Activated T-helper 2 cell treated with anti-CD3 and anti-CD28 coated beads, Interferon-gamma antibody, Interleukin-2, Interleukin-4, amounts not matched to agents 10 μg/mL and 5 μg/mL and 100 μg/mL, durations not matched to agents 14 hours and 24 hours and 36 hours (primary cell): ENCODE measurements at regions not wholly inside any gene's neighbourhood (a gene's known extent, or its start where the extent isn't known, plus 50 kb on each side); places are given as distances from the start of the nearest gene placed in this dataset.
"Not testable (repeated sequence)": the region's sequence is repeated elsewhere in the genome, so short reads cannot be mapped to it uniquely, and the experiment has no call there.

Experiments used
- DNase-seq: peaks from one replicate; pipeline ENCODE4 v3.0.0; 2021; ENCODE audit warnings: low spot score
- H3K27ac Mint-ChIP-seq: one replicate; pipeline ENCODE4 v1.8.0; 2021; ENCODE audit warnings: mixed read lengths
- H3K27me3 Mint-ChIP-seq: one replicate; pipeline ENCODE4 v1.8.0; 2021; ENCODE audit warnings: low read depth, mixed read lengths
- H3K36me3 Mint-ChIP-seq: one replicate; pipeline ENCODE4 v1.8.0; 2021; ENCODE audit warnings: low read depth, mixed read lengths
- H3K4me1 Mint-ChIP-seq: one replicate; pipeline ENCODE4 v1.8.0; 2021; ENCODE audit warnings: low read depth, mixed read lengths
- H3K4me3 Mint-ChIP-seq: one replicate; pipeline ENCODE4 v1.8.0; 2021; ENCODE audit warnings: low read depth, mild to moderate bottlenecking, moderate library complexity, mixed read lengths
- H3K9me3 Mint-ChIP-seq: one replicate; pipeline ENCODE4 v1.8.0; 2021; ENCODE audit warnings: mixed read lengths
- intact Hi-C: fragments of 100-400 bp; cut with micrococcal nuclease; formaldehyde crosslinking; loops from one replicate; pipeline ENCODE4 v1.15.1; 2023

GRCh38 chr5:112594095-112594850, 143.4 kb upstream of the APC start:
- H3K9me3 Mint-ChIP-seq: no peaks in the 10 kb centered on the region
- H3K27ac Mint-ChIP-seq: no peak overlapping the region
- H3K4me1 Mint-ChIP-seq: no peaks in the 10 kb centered on the region
- H3K27me3 Mint-ChIP-seq: peaks cover 5% of the 10 kb centered on the region
- no peak for DNase-seq
- intact Hi-C loops: no loop called here
- no peak overlapping the region for H3K4me3 Mint-ChIP-seq
- H3K36me3 Mint-ChIP-seq: no peaks in the 10 kb centered on the region

- DNase-seq: no peak
- no peak overlapping the region for H3K27ac Mint-ChIP-seq
- intact Hi-C loops: no loop called here
- no peaks in the 10 kb centered on the region for H3K36me3 Mint-ChIP-seq
- no peaks in the 10 kb centered on the region for H3K9me3 Mint-ChIP-seq
- peaks cover 3% of the 10 kb centered on the region for H3K27me3 Mint-ChIP-seq
- H3K4me3 Mint-ChIP-seq: no peak overlapping the region
- no peaks in the 10 kb centered on the region for H3K4me1 Mint-ChIP-seq
Measured at GRCh38 chr5:112594941-112595340, 142.7 kb upstream of the APC start.

GRCh38 chr5:112597831-112598230, 139.9 kb upstream of the APC start:
- Mint-ChIP-seq H3K27me3 (peaks cover 9% of the 10 kb centered on the region), H3K4me3 (no peak overlapping the region), H3K4me1 (no peaks in the 10 kb centered on the region), H3K36me3 (no peaks in the 10 kb centered on the region), H3K27ac (no peak overlapping the region), H3K9me3 (no peaks in the 10 kb centered on the region)
- DNase-seq: no peak
- intact Hi-C loops: no loop called here

DNA sequence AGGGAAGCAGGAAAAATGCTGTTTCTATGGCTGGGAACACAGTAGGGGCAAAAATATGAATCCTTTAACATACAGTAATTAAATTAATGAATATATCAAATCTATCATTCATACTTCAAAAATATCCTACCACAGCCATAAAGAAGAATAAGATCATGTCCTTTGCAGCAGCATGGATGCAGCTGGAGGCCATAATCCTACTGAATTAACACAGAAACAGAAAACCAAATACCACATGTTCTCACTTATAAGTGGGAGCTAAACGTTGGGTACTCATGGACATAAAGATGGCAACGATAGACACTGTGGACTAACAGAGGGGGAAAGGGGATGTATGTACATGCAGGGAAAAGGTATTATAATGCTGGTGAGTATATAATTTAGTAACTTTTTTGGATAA, 137.2 kb upstream of the APC start:
- not testable (repeated sequence) for H3K27me3 Mint-ChIP-seq, H3K36me3 Mint-ChIP-seq

GRCh38 chr5:112604732-112605630, 132.7 kb upstream of the APC start:
- Mint-ChIP-seq H3K27ac (no peak overlapping the region), H3K9me3 (no peaks in the 10 kb centered on the region), H3K4me1 (no peaks in the 10 kb centered on the region), H3K27me3 (peaks cover 8% of the 10 kb centered on the region), H3K36me3 (no peaks in the 10 kb centered on the region), H3K4me3 (no peak overlapping the region)
- DNase-seq: no peak
- intact Hi-C loops: no loop called here

More for the DNA sequence above, 137.2 kb upstream of the APC start:
- H3K9me3 Mint-ChIP-seq, H3K4me1 Mint-ChIP-seq, H3K27ac Mint-ChIP-seq, DNase-seq, H3K4me3 Mint-ChIP-seq, intact Hi-C loops: not testable (repeated sequence)

DNA sequence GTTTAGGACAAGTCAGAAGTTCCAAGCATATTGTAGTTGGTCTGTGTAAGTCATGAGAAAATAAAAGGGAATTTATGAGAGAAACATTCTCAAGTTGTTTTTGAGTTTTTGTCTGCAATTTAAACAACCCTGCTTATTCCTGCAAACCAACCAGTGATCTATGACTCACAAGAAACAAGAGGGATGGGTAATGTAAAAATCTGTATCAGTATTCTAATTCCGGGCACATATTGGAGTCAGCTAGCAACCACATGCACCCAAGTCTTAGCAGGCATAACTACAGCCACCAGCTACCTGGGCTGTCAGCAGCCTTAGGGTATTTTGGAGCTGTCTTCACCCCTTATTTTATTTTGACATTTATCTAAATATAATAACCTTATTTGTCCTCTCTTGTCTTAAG, 128.7 kb upstream of the APC start:
- H3K4me1 Mint-ChIP-seq: no peaks in the 10 kb centered on the region
- no peak overlapping the region for H3K4me3 Mint-ChIP-seq
- H3K27me3 Mint-ChIP-seq: peaks cover 6% of the 10 kb centered on the region
- H3K36me3 Mint-ChIP-seq: no peaks in the 10 kb centered on the region
- intact Hi-C loops: no loop called here
- H3K27ac Mint-ChIP-seq: no peak overlapping the region
- H3K9me3 Mint-ChIP-seq: no peaks in the 10 kb centered on the region
- DNase-seq: no peak

- no peak for DNase-seq
- intact Hi-C loops: no loop called here
Measured at GRCh38 chr5:112612663-112613062, 125.0 kb upstream of the APC start.

DNA sequence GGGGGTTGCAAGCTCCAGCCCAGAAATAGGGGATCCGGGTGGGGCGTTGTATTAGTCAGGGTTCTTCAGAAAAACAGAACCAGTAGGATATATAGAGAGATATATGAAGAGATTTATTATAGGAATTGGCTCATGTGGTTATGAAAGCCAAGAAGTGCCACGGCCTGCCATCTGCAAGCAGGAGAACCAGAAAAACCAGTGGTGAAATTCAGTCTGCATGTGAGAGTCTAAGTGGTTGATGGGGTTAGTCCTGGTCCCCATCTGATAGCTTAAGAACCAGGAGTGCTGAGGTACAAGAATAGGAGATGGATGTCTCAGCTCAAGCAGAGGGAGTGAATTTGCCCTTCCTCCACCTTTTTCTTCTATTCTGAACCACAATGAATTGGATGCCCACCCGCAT, 123.4 kb upstream of the APC start:
- no peaks in the 10 kb centered on the region for H3K9me3 Mint-ChIP-seq
- intact Hi-C loops: no loop called here

More at GRCh38 chr5:112612663-112613062, 125.0 kb upstream of the APC start:
- no peaks in the 10 kb centered on the region for H3K9me3 Mint-ChIP-seq
- H3K27ac Mint-ChIP-seq: no peak overlapping the region
- H3K4me1 Mint-ChIP-seq: no peaks in the 10 kb centered on the region
- peaks cover 4% of the 10 kb centered on the region for H3K27me3 Mint-ChIP-seq
- H3K36me3 Mint-ChIP-seq: no peaks in the 10 kb centered on the region
- no peak overlapping the region for H3K4me3 Mint-ChIP-seq

GRCh38 chr5:112614986-112615385, 122.7 kb upstream of the APC start:
- Mint-ChIP-seq H3K27me3 (peaks cover 4% of the 10 kb centered on the region), H3K9me3 (no peaks in the 10 kb centered on the region), H3K36me3 (no peaks in the 10 kb centered on the region), H3K27ac (no peak overlapping the region), H3K4me3 (no peak overlapping the region), H3K4me1 (no peaks in the 10 kb centered on the region)
- no peak for DNase-seq
- intact Hi-C loops: no loop called here

More for the DNA sequence above, 123.4 kb upstream of the APC start:
- DNase-seq: no peak
- Mint-ChIP-seq H3K27me3 (peaks cover 4% of the 10 kb centered on the region), H3K36me3 (no peaks in the 10 kb centered on the region), H3K27ac (no peak overlapping the region), H3K4me3 (no peak overlapping the region), H3K4me1 (no peaks in the 10 kb centered on the region)

- Mint-ChIP-seq H3K36me3 (no peaks in the 10 kb centered on the region), H3K27ac (no peak overlapping the region), H3K4me3 (no peak overlapping the region), H3K27me3 (peaks cover 5% of the 10 kb centered on the region), H3K9me3 (no peaks in the 10 kb centered on the region), H3K4me1 (no peaks in the 10 kb centered on the region)
- no peak for DNase-seq
- intact Hi-C loops: no loop called here
Measured at GRCh38 chr5:112616812-112617547, 120.7 kb upstream of the APC start.

- no peaks in the 10 kb centered on the region for H3K9me3 Mint-ChIP-seq
- intact Hi-C loops: no loop called here
- no peak overlapping the region for H3K4me3 Mint-ChIP-seq
- peaks cover 39% of the 10 kb centered on the region for H3K27me3 Mint-ChIP-seq
- H3K4me1 Mint-ChIP-seq: no peaks in the 10 kb centered on the region
- no peaks in the 10 kb centered on the region for H3K36me3 Mint-ChIP-seq
- no peak overlapping the region for H3K27ac Mint-ChIP-seq
- DNase-seq: no peak
Measured at GRCh38 chr5:112625246-112625645, 112.4 kb upstream of the APC start.

- DNase-seq: no peak
- Mint-ChIP-seq H3K27ac (no peak overlapping the region), H3K27me3 (peaks cover 39% of the 10 kb centered on the region), H3K9me3 (no peaks in the 10 kb centered on the region), H3K4me1 (no peaks in the 10 kb centered on the region), H3K36me3 (no peaks in the 10 kb centered on the region), H3K4me3 (no peak overlapping the region)
- intact Hi-C loops: no loop called here
Measured at GRCh38 chr5:112625689-112626438, 111.8 kb upstream of the APC start.
